K562 (cell line): ENCODE measurements at regions not wholly inside any gene's neighbourhood (a gene's known extent, or its start where the extent isn't known, plus 50 kb on each side); places are given as distances from the start of the nearest gene placed in this dataset.

Experiments used
- ATAC-seq: fragments of 200-7000 bp; cut with Tn5 transposase; 3 replicates; pipeline ENCODE4 v1.9.1; 2020; ENCODE audit warnings: moderate library complexity
- BruUV-seq: library from RNA; stranded (reverse); fragments of 400-500 nt; replicated peaks from 2 replicates; lab custom pipeline; 2021; lab: Mats Ljungman, UMichigan
- CTCF ChIA-PET: fragments of 300-600 bp; formaldehyde crosslinking; extraction: SDS; loops from one replicate; lab custom pipeline; 2021; ENCODE audit warnings: low intra/inter-chr PET ratio; lab: Yijun Ruan, JAX
- POLR2A ChIA-PET: fragments of 300-600, 350-650 bp; sonication (Branson Sonifier 250); formaldehyde crosslinking; extraction: SDS; loops from one replicate; lab custom pipeline; 2021; ENCODE audit warnings: antibody characterized with exemption, inconsistent platforms; lab: Yijun Ruan, JAX
- DNase-seq, 4 experiments: peaks; one replicate each; pipeline versions ENCODE4 v3.0.0 to v3.0.0-alpha.2; 2011 to 2018; ENCODE audit warnings: low spot score in 3 of 4, mixed read lengths in 3 of 4; ENCODE audit errors: extremely low read depth in 1 of 4
- FAIRE-seq: peaks from 2 replicates; lab custom pipeline; 2011; peaks lifted over from hg19 to GRCh38; lab: Jason Lieb, UNC
- H2AFZ ChIP-seq: 2 replicates; pipeline ENCODE4 v1.6.0; 2011; ENCODE audit warnings: low read depth, low read length, control low read depth, inconsistent platforms
- H3K27ac ChIP-seq: fragments of 200-600 bp; 3 replicates; pipeline ENCODE4 v1.8.0; 2011; ENCODE audit warnings: low read depth, mild to moderate bottlenecking, control low read depth, inconsistent platforms, low read length, moderate library complexity, mixed read lengths; ENCODE audit errors: extremely low read depth
- H3K27me3 ChIP-seq, 2 experiments: fragments of 300-600 bp in 1 of 2; 2 replicates in 1 of 2; 3 replicates in 1 of 2; pipeline versions ENCODE4 v1.6.0 to v1.8.0; 2011; ENCODE audit warnings: inconsistent platforms in 2 of 2, low read length in 2 of 2, mild to moderate bottlenecking in 1 of 2, mixed read lengths in 1 of 2, moderate library complexity in 1 of 2; ENCODE audit not compliant: control insufficient read depth in 2 of 2, insufficient read depth in 2 of 2
- H3K36me3 ChIP-seq: fragments of 300-600 bp; 3 replicates; pipeline ENCODE4 v1.8.0; 2011; ENCODE audit warnings: mild to moderate bottlenecking, low read length, inconsistent platforms; ENCODE audit not compliant: control insufficient read depth, insufficient read depth
- H3K4me1 ChIP-seq, 2 experiments: fragments of 200-600 bp in 1 of 2; replicated peaks in 1 of 2; 2 replicates in 1 of 2; 3 replicates in 1 of 2; pipeline versions ENCODE4 v1.5.1 to v1.8.0; 2011; ENCODE audit warnings: inconsistent platforms in 2 of 2, low read length in 2 of 2, mild to moderate bottlenecking in 1 of 2, mixed read lengths in 1 of 2, moderate library complexity in 1 of 2; ENCODE audit not compliant: control insufficient read depth in 2 of 2, insufficient read depth in 2 of 2
- H3K4me2 ChIP-seq: 2 replicates; pipeline ENCODE4 v1.6.1; 2011; ENCODE audit warnings: low read length, control low read depth, inconsistent platforms, mixed read lengths; ENCODE audit not compliant: insufficient read depth
- H3K4me3 ChIP-seq: fragments of 200-600 bp; sonication (generic), shearing (Covaris generic); 2 replicates; pipeline ENCODE4 v1.5.1; 2016; ENCODE audit warnings: control low read depth, inconsistent platforms
- H3K79me2 ChIP-seq: fragments of 200-600 bp; 3 replicates; pipeline ENCODE4 v1.8.0; 2011; ENCODE audit warnings: low read length, inconsistent platforms; ENCODE audit not compliant: control insufficient read depth, insufficient read depth
- H3K9ac ChIP-seq, 2 experiments: 2 replicates each; pipeline versions ENCODE4 v1.6.0 to v1.6.1; 2011; ENCODE audit warnings: low read depth in 2 of 2, low read length in 2 of 2, control low read depth in 1 of 2, inconsistent platforms in 1 of 2, mild to moderate bottlenecking in 1 of 2, mixed read lengths in 1 of 2; ENCODE audit not compliant: insufficient read depth in 1 of 2
- H3K9me1 ChIP-seq: one replicate; pipeline ENCODE4 v1.6.0; 2011; ENCODE audit warnings: inconsistent platforms, mild to moderate bottlenecking, low read length, moderate library complexity; ENCODE audit not compliant: control insufficient read depth, insufficient read depth
- H3K9me3 ChIP-seq: replicated peaks from 2 replicates; pipeline ENCODE4 v1.5.1; 2011; ENCODE audit warnings: low read depth, low read length, inconsistent platforms; ENCODE audit not compliant: control insufficient read depth, insufficient read depth
- H4K20me1 ChIP-seq: replicated peaks from 2 replicates; pipeline ENCODE4 v1.6.1; 2011; ENCODE audit warnings: low read length, inconsistent platforms, mixed read lengths; ENCODE audit not compliant: control insufficient read depth, insufficient read depth
- E2F5 ChIP-seq: sonication (generic); formaldehyde crosslinking; IDR thresholded peaks from 2 replicates; pipeline ENCODE4 v1.8.0; 2022; ENCODE audit warnings: mild to moderate bottlenecking, missing genetic modification reagents
- E2F6 ChIP-seq, 2 experiments: IDR thresholded peaks; 2 replicates each; pipeline ENCODE4 v1.6.1; 2011; ENCODE audit warnings: borderline replicate concordance in 1 of 2, control low read depth in 1 of 2, low read depth in 1 of 2, low read length in 1 of 2, mild to moderate bottlenecking in 1 of 2, mixed read lengths in 1 of 2, moderate library complexity in 1 of 2; ENCODE audit not compliant: insufficient read depth in 1 of 2, insufficient read length in 1 of 2, poor library complexity in 1 of 2, severe bottlenecking in 1 of 2; ENCODE audit errors: extremely low read depth in 1 of 2
- ELF4 ChIP-seq: fragments of 450-650 bp; formaldehyde crosslinking; IDR thresholded peaks from 2 replicates; pipeline ENCODE4 v1.4.0; 2022; ENCODE audit warnings: missing genetic modification characterization
- GTF2A2 ChIP-seq: IDR thresholded peaks from 2 replicates; pipeline ENCODE4 v1.6.1; 2016; ENCODE audit warnings: mild to moderate bottlenecking, missing genetic modification characterization, missing compliant biosample characterization
- NR2F6 ChIP-seq: fragments of 450-650 bp; formaldehyde crosslinking; IDR thresholded peaks from 2 replicates; pipeline ENCODE4 v1.4.0; 2020; ENCODE audit warnings: mild to moderate bottlenecking
- PHB2 ChIP-seq: fragments of 450-650 bp; IDR thresholded peaks from 2 replicates; pipeline ENCODE4 v1.6.1; 2017; ENCODE audit warnings: low read depth
- SRF ChIP-seq, 2 experiments: fragments of 250-450, 450-650 bp in 1 of 2; sonication (Bioruptor Pico) in 1 of 2; sonication (generic) in 1 of 2; formaldehyde crosslinking; IDR thresholded peaks; 2 replicates each; pipeline versions ENCODE4 v1.5.0 to v1.5.1; 2020 to 2022; ENCODE audit warnings: mild to moderate bottlenecking in 1 of 2, missing genetic modification reagents in 1 of 2
- TAF9B ChIP-seq: fragments of 450-650 bp; IDR thresholded peaks from 2 replicates; pipeline ENCODE4 v1.6.1; 2018; ENCODE audit warnings: mild to moderate bottlenecking; ENCODE audit not compliant: partially characterized antibody
- ZNF583 ChIP-seq: fragments of 250-450 bp; sonication (Bioruptor Pico); IDR thresholded peaks from 2 replicates; pipeline ENCODE4 v1.4.0; 2020
- ZNF77 ChIP-seq: fragments of 250-450 bp; sonication (Bioruptor Pico); IDR thresholded peaks from 2 replicates; pipeline ENCODE4 v1.5.0; 2020
- WGBS: fragments of 100-300 bp; shearing (Covaris generic); methylation state at CpG from one replicate; pipeline ENCODE4 v1.1.6; 2016; ENCODE audit warnings: low coverage, mixed read lengths; ENCODE audit not compliant: insufficient coverage; ENCODE audit errors: missing lambda C conversion rate; 5-methylcytosine and 5-hydroxymethylcytosine counted together
- in situ Hi-C: fragments of 300-500 bp; cut with MboI; formaldehyde crosslinking; loops from 4 replicates; pipeline ENCODE4 v1.15.0; 2018; ENCODE audit warnings: inconsistent platforms, mixed read lengths
- intact Hi-C: fragments of 100-400 bp; cut with micrococcal nuclease; formaldehyde crosslinking; loops from 2 replicates; pipeline ENCODE4 v1.14.2; 2022

- ChIA-PET POLR2A (interaction anchor here (1.1 kb wide), 1 partner anchor 16 kb away, joined by 4 read pairs; no protein-coding TSS in a partner anchor), CTCF (no interaction called here)
- ATAC-seq: no peak
- no peak overlapping the region for H3K27ac ChIP-seq
- no peak for DNase-seq
- WGBS: under 1% methylated on average over 16 of the region's 16 CpGs
- no peak overlapping the region for H3K9ac ChIP-seq
- H4K20me1 ChIP-seq: no peaks in the 10 kb centered on the region; the same call in 1 of the 2 replicates
- H3K27me3 ChIP-seq: peaks cover 0 to 12% of the 10 kb centered on the region in 2 experiments; a peak in 2 of 5 replicates
- H3K4me2 ChIP-seq: no peak overlapping the region
- H3K36me3 ChIP-seq: no peaks in the 10 kb centered on the region
- TF ChIP-seq ELF4 (no peak), ZNF583 (CRISPR knock-in tag) (no peak), PHB2 (no peak), GTF2A2 (no peak)
- in situ Hi-C loops (no loop called here), intact Hi-C loops (no loop called here)
- H3K79me2 ChIP-seq: no peaks in the 10 kb centered on the region
- no peaks in the 10 kb centered on the region for H3K9me1 ChIP-seq
- no peak for FAIRE-seq
- no peak overlapping the region for H3K4me3 ChIP-seq
- no peaks in the 10 kb centered on the region for H3K9me3 ChIP-seq
- no peak overlapping the region for H2AFZ ChIP-seq
- no TSS peak for BruUV-seq
- no peaks in the 10 kb centered on the region for H3K4me1 ChIP-seq
Observed at GRCh38 chr20:60482221-60483008, 524.2 kb downstream of the CDH26 start.

- FAIRE-seq (no peak), ATAC-seq (no peak), DNase-seq (no peak)
- Histone ChIP-seq H3K9me3 (no peaks in the 10 kb centered on the region), H3K9ac (no peak overlapping the region), H3K27ac (no peak overlapping the region), H3K79me2 (no peaks in the 10 kb centered on the region), H4K20me1 (no peaks in the 10 kb centered on the region; the same call in 1 of the 2 replicates), H3K27me3 (peaks cover 0 to 12% of the 10 kb centered on the region in 2 experiments; a peak in 2 of 5 replicates), H3K4me3 (no peak overlapping the region), H2AFZ (no peak overlapping the region), H3K9me1 (no peaks in the 10 kb centered on the region), H3K4me2 (no peak overlapping the region), H3K36me3 (no peaks in the 10 kb centered on the region), H3K4me1 (no peaks in the 10 kb centered on the region)
- POLR2A ChIA-PET: no interaction called here
- CTCF ChIA-PET: no interaction called here
- in situ Hi-C loops (no loop called here), intact Hi-C loops (no loop called here)
- WGBS: 0% methylated on average over 1 of the region's 1 CpG
- BruUV-seq: no TSS peak
- no peak for TF ChIP-seq TAF9B
- TF ChIP-seq E2F6 (IDR thresholded peaks at IDR 0.05; ENCODE audit: borderline replicate concordance in 1 of 2, extremely low read depth in 1 of 2, insufficient read depth in 1 of 2, insufficient read length in 1 of 2, low read depth in 1 of 2, low read length in 1 of 2, poor library complexity in 1 of 2, severe bottlenecking in 1 of 2): no peak
- TF ChIP-seq SRF (CRISPR knock-in tag; IDR thresholded peaks at IDR 0.05): no peak
- TF ChIP-seq E2F5 (CRISPR knock-in tag): no peak
- TF ChIP-seq ZNF77 (CRISPR knock-in tag): no peak
- TF ChIP-seq NR2F6: no peak
Observed at GRCh38 chr20:60483371-60483770, 525.1 kb downstream of the CDH26 start.
